Astrocyte of the cerebellum (primary cell): ENCODE measurements at regions not wholly inside any gene's neighbourhood (a gene's known extent, or its start where the extent isn't known, plus 50 kb on each side); places are given as distances from the start of the nearest gene placed in this dataset.

Experiments
- DNase-seq: peaks from one replicate; pipeline ENCODE4 v3.0.0-alpha.2; 2011; ENCODE audit warnings: low read depth
- H3K4me3 ChIP-seq: 2 replicates; pipeline ENCODE4 v1.5.1; 2011; ENCODE audit warnings: mild to moderate bottlenecking, low read depth, low read length, moderate library complexity
- CTCF ChIP-seq: IDR thresholded peaks from 2 replicates; pipeline ENCODE4 v1.5.1; 2012; ENCODE audit warnings: low read length, low read depth, moderate library complexity, mild to moderate bottlenecking; ENCODE audit errors: missing control alignments
- in situ Hi-C: cut with HindIII; loops from 2 replicates; pipeline ENCODE4 v1.10.0; 2017; ENCODE audit warnings: low sequenced_read_pairs

GRCh38 chr15:96267463-96267862 is 63.0 kb upstream of the NR2F2 start:
- DNase-seq = no peak
- TF ChIP-seq CTCF = no peak
- no peak overlapping the region for H3K4me3 ChIP-seq
- in situ Hi-C loops = no loop called here

- no peak for TF ChIP-seq CTCF
- DNase-seq = peak; percentile 62
- no peak overlapping the region for H3K4me3 ChIP-seq
- in situ Hi-C loops = no loop called here
Observed at GRCh38 chr15:96268442-96269204, 61.9 kb upstream of the NR2F2 start.

- in situ Hi-C loops = no loop called here
Observed at GRCh38 chr15:96270581-96271172, 59.8 kb upstream of the NR2F2 start.

GRCh38 chr15:96272427-96272826 is 58.1 kb upstream of the NR2F2 start:
- in situ Hi-C loops = no loop called here
- no peak for TF ChIP-seq CTCF
- H3K4me3 ChIP-seq = no peak overlapping the region
- DNase-seq = no peak

More at GRCh38 chr15:96270581-96271172, 59.8 kb upstream of the NR2F2 start:
- DNase-seq = no peak
- no peak for TF ChIP-seq CTCF
- no peak overlapping the region for H3K4me3 ChIP-seq

- H3K4me3 ChIP-seq = no peak overlapping the region
- TF ChIP-seq CTCF = no peak
- peak; percentile 74 for DNase-seq
- in situ Hi-C loops = no loop called here
Observed at GRCh38 chr15:96273317-96274086, 57.0 kb upstream of the NR2F2 start.

- TF ChIP-seq CTCF = no peak
- no peak overlapping the region for H3K4me3 ChIP-seq
- no peak for DNase-seq
- in situ Hi-C loops = no loop called here
Observed at GRCh38 chr15:96274087-96274440, 56.4 kb upstream of the NR2F2 start.
